ENCODE measurements at regions not wholly inside any gene's neighbourhood (a gene's known extent, or its start where the extent isn't known, plus 50 kb on each side); places are given as distances from the start of the nearest gene placed in this dataset.

GRCh38 chrX:79570524-79571240 is 203.5 kb upstream of the ITM2A start (continued):
- TF ChIP-seq KAT7 (CRISPR knock-in tag; IDR thresholded peaks at IDR 0.05; ENCODE audit: borderline replicate concordance) (no peak), ZNF121 (CRISPR knock-in tag; IDR thresholded peaks at IDR 0.05) (no peak), AFF4 (CRISPR knock-in tag; IDR thresholded peaks at IDR 0.05; ENCODE audit: borderline replicate concordance) (no peak), ZNF425 (CRISPR knock-in tag; conservative IDR thresholded peaks at IDR 0.05) (no peak), TP53 (CRISPR knock-in tag; IDR thresholded peaks at IDR 0.05) (no peak), ZNF396 (CRISPR knock-in tag; IDR thresholded peaks at IDR 0.05; ENCODE audit: borderline replicate concordance) (no peak), PRRX2 (CRISPR knock-in tag; IDR thresholded peaks at IDR 0.05) (no peak), ZNF423 (CRISPR knock-in tag; IDR thresholded peaks at IDR 0.05) (no peak), ATF3 (CRISPR knock-in tag; conservative IDR thresholded peaks at IDR 0.05) (no peak), CBFB (CRISPR knock-in tag; IDR thresholded peaks at IDR 0.05; ENCODE audit: low read depth) (no peak)
- TF ChIP-seq, protein P1, sequence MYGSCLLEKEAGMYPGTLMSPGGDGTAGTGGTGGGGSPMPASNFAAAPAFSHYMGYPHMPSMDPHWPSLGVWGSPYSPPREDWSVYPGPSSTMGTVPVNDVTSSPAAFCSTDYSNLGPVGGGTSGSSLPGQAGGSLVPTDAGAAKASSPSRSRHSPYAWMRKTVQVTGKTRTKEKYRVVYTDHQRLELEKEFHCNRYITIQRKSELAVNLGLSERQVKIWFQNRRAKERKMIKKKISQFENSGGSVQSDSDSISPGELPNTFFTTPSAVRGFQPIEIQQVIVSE (CRISPR knock-in tag; IDR thresholded peaks at IDR 0.05; ENCODE audit: borderline replicate concordance) = no peak

DNA sequence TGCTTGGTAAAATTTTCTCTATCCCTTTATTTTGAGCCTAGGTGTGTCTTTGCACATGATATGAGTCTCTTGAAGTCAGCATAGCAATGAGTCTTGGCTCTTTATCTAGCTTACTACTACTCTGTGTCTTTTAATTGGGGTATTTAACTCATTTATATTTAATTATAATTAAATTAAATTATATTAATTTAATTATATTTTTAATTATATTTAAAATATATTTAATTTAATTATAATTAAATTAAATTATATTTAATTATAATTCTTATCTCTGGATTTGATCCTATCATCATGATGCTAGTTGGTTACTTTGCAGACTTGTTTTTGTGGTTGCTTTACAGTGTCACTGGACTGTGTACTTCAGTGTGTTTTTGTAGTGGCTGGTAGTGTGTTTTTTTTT is 201.2 kb upstream of the ITM2A start:
- DNase-seq (ENCODE audit: low spot score) (no peak), ATAC-seq (no peak)
- no peak overlapping the region for H3K27ac Mint-ChIP-seq
- no peak overlapping the region for H3K4me3 Mint-ChIP-seq
- H3K36me3 Mint-ChIP-seq = no peaks in the 10 kb centered on the region
- TF ChIP-seq, protein P2, sequence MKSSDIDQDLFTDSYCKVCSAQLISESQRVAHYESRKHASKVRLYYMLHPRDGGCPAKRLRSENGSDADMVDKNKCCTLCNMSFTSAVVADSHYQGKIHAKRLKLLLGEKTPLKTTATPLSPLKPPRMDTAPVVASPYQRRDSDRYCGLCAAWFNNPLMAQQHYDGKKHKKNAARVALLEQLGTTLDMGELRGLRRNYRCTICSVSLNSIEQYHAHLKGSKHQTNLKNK (CRISPR knock-in tag; IDR thresholded peaks at IDR 0.05) = no peak
- TF ChIP-seq HMGA2 (CRISPR knock-in tag; IDR thresholded peaks at IDR 0.05) = peak; percentile 97
- H3K4me1 Mint-ChIP-seq = no peaks in the 10 kb centered on the region
- ChIA-PET POLR2A (no interaction called here), CTCF (no interaction called here)
- peaks cover 24% of the 10 kb centered on the region for H3K9me3 Mint-ChIP-seq
- no peaks in the 10 kb centered on the region; the same call in 1 of the 2 replicates for H3K27me3 Mint-ChIP-seq (ENCODE audit: low read depth)

- Mint-ChIP-seq H3K4me3 (no peak overlapping the region), H3K27ac (no peak overlapping the region), H3K4me1 (no peaks in the 10 kb centered on the region), H3K27me3 (ENCODE audit: low read depth) (no peaks in the 10 kb centered on the region; the same call in 1 of the 2 replicates), H3K9me3 (peaks cover 23% of the 10 kb centered on the region), H3K36me3 (no peaks in the 10 kb centered on the region)
- DNase-seq (ENCODE audit: low spot score) (no peak), ATAC-seq (no peak)
- ChIA-PET POLR2A (no interaction called here), CTCF (no interaction called here)
- TF ChIP-seq NR3C1 (CRISPR knock-in tag; conservative IDR thresholded peaks at IDR 0.05; ENCODE audit: low read depth) (no peak), ZNF396 (CRISPR knock-in tag; IDR thresholded peaks at IDR 0.05; ENCODE audit: borderline replicate concordance) (no peak), MXD4 (CRISPR knock-in tag; IDR thresholded peaks at IDR 0.05; ENCODE audit: borderline replicate concordance) (no peak), SMAD4 (CRISPR knock-in tag; IDR thresholded peaks at IDR 0.05) (no peak)
Observed at GRCh38 chrX:79564362-79564761, 197.2 kb upstream of the ITM2A start.

All from WTC11 (cell line).